ENCODE measurements at regions not wholly inside any gene's neighbourhood (a gene's known extent, or its start where the extent isn't known, plus 50 kb on each side); places are given as distances from the start of the nearest gene placed in this dataset.

DNA sequence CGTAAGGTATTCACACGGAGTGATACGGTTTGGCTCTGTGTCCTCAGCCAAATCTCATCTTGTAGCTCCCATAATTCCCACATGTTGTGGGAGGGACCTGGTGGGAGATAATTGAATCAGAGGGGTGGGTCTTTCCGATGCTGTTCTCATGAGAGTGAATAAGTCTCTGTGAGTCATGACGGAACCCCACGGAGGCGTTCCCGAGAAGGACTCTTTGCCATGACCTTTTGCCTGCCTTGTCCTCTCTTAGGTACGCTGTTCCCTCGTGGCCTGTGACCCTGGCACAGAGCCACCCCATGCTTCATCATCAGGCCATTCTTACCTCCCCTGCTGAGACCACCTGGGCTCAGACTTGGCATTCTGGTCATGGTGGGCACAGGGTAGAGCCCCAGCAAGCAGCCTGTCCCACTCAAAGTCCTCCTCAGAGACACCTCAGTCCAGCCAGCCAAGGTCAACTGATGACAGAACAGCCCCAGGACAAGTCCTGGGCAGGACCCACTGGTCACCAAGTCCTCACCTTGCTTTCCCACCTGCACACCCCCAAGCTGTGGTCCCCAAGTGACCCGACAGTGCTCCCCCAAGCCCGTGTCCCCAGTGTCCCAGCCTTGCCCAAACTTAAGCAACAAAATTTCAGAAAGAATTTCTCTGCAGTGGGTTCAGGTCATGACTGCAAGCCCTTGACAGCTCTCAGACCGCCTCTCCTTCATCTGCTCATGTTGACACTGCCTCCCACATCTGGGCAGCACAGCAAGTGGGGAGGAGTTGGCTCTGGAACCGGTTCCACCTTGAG lies 158.4 kb downstream of the ACTL8 start:
- Mint-ChIP-seq H3K36me3 (ENCODE audit: low read depth) (no peaks in the 10 kb centered on the region), H3K27ac (no peak overlapping the region), H3K4me3 (no peak overlapping the region), H3K4me1 (peaks cover 2% of the 10 kb centered on the region), H3K27me3 (peaks cover 78% of the 10 kb centered on the region)
- ATAC-seq (no peak), DNase-seq (no peak)
- H3K9me3 ChIP-seq (ENCODE audit: control insufficient read depth, low read length, poor library complexity, severe bottlenecking): no peaks in the 10 kb centered on the region

DNA sequence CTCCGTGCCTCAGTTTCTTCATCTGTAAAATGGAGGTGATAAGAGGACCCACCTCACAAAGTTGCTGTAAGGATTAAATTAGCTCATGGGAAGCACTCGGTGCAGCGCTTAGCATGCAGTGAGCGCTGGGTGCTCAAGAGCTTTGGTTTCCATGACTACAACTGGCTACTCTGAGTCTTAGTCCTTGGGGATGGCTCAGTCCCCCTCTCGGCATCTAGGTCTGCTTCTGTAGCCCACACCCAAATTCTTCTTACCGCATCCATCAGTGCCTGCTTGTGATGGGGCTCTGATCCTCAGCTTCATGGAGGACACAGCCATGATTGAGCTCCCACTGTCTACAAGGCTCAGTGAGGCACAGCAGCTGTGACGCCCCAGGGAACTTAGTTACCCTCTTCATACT lies 159.0 kb downstream of the ACTL8 start:
- ATAC-seq: no peak
- no peak overlapping the region for H3K27ac Mint-ChIP-seq
- H3K27me3 Mint-ChIP-seq: peaks cover 74% of the 10 kb centered on the region
- H3K4me3 Mint-ChIP-seq: no peak overlapping the region
- no peak for DNase-seq
- H3K9me3 ChIP-seq (ENCODE audit: control insufficient read depth, low read length, poor library complexity, severe bottlenecking): no peaks in the 10 kb centered on the region
- H3K36me3 Mint-ChIP-seq (ENCODE audit: low read depth): no peaks in the 10 kb centered on the region
- H3K4me1 Mint-ChIP-seq: peaks cover 2% of the 10 kb centered on the region

DNA sequence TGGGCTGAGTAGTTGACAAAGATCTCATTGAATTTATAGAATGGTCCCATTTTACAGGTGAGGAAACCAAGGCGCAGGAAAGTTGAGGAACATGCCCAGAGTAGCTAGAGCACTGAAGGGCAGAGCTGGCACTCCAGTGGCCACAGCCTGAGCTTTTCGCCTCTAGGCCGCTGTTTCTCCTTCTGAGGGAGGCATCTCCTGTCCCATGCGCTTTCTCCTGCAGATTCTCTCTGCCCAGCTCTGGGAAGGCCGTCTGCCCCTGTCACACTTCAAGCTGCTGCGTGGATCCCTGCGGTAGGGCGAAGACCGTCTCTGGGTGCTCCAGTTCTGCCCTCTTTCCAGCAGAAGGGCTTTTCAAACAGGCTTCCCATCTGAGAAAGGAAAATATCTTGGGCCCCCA lies 159.9 kb downstream of the ACTL8 start:
- Mint-ChIP-seq H3K27me3 (peaks cover 69% of the 10 kb centered on the region), H3K27ac (no peak overlapping the region), H3K4me1 (peaks cover 2% of the 10 kb centered on the region), H3K36me3 (ENCODE audit: low read depth) (no peaks in the 10 kb centered on the region), H3K4me3 (no peak overlapping the region)
- no peak for DNase-seq
- no peak for ATAC-seq
- H3K9me3 ChIP-seq (ENCODE audit: control insufficient read depth, low read length, poor library complexity, severe bottlenecking): no peaks in the 10 kb centered on the region

DNA sequence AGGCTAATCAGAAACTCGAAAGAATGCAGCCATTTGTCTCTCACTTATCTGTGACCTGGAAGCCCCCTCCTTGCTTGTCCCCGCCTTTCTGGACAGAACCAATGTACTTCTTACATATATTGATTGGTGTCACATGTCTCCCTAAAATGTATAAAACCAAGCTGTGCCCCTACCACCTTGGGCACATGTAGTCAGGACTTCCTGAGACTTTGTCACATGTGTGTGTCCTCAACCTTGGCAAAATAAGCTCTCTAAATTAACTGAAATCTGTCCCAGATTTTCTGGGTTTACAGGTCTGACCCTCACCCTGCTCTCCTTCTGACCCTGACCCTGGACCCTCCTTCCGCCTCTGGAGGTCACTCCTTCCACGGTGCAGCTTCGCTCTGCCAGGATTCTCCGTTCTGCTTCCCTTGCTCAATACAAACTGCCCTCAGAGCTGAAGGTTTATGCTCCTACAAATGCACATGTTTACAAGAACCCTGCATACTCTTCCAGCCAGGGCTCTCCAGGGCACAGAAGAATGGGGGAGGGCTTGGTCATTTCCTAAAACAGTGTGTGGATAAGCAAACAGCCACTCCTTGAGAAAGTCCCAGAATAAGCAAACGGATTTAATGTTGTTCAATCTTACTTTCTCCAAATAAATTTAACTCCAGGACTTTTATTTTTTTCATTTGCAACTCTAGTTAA lies 160.5 kb downstream of the ACTL8 start:
- Mint-ChIP-seq H3K4me1 (peaks cover 2% of the 10 kb centered on the region), H3K36me3 (ENCODE audit: low read depth) (no peaks in the 10 kb centered on the region), H3K27me3 (peaks cover 65% of the 10 kb centered on the region), H3K4me3 (no peak overlapping the region), H3K27ac (no peak overlapping the region)
- ATAC-seq: no peak
- H3K9me3 ChIP-seq (ENCODE audit: control insufficient read depth, low read length, poor library complexity, severe bottlenecking): no peaks in the 10 kb centered on the region
- no peak for DNase-seq

DNA sequence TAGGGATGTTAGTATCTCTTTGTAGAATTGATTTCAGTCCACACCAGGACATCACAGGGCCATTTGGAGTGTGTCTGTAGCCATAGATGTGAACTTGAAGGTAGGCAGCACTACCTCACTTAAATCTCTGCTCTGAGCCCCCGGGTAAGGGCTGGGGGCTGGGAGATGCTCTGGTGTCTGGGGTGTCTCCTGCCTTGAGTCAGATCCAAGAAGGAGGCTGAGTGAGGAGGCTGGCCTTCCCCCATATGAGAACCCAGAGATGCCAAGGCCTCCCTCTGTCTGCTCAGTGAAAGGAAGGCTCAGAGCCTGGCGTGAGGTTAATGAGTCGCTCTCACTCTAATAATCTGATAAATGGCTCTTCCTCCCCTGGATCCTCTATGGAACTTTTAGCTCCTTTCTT lies 161.6 kb downstream of the ACTL8 start:
- H3K9me3 ChIP-seq (ENCODE audit: control insufficient read depth, low read length, poor library complexity, severe bottlenecking): no peaks in the 10 kb centered on the region
- H3K27ac Mint-ChIP-seq: no peak overlapping the region
- no peaks in the 10 kb centered on the region for H3K36me3 Mint-ChIP-seq (ENCODE audit: low read depth)
- H3K27me3 Mint-ChIP-seq: peaks cover 66% of the 10 kb centered on the region
- ATAC-seq: no peak
- no peak for DNase-seq
- no peak overlapping the region for H3K4me3 Mint-ChIP-seq
- peaks cover 2% of the 10 kb centered on the region for H3K4me1 Mint-ChIP-seq

DNA sequence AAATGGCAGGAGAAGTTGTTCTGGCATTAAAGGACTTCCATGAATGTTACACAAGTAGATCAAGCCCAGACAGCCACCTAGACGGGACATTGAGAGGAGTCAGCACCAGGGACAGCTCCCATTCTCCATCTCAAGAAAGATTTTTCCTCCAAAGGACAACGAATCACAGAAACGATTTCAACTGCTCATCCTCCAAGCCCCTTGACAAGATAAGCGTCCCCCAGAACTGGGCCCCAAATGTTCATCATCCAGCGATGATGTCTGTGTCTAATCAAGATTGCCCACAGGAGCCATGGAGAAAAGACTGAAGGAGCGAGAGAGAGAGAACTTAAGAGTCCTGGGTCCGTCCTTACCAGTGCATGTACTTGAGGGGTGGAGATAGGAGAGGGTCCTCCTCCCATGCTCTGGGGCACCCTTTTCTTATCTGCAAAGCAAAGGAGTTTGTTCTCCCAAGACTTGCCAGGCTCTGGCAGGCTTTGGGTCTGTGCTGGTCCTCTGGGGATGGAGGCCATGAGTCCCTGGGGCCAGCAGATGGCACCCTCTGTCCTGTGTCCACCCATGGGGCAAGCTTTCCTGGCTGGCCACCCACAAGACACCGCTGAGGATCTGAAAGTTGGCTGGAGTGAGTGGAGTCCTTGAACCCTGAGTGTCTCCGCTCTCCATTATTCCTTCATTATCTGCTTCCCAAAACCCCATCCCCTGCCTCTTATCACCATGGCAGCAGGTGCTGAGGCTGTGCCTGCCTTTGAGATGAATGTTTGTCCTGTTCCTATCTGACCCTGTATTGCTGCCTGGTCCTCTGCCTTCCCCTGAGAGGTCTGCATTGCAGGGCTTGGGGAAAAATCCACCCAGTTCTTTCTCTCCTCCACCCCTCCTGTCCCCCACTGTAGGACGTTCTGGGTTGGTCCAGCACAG lies 164.6 kb downstream of the ACTL8 start:
- Mint-ChIP-seq H3K4me3 (no peak overlapping the region), H3K4me1 (no peaks in the 10 kb centered on the region), H3K36me3 (ENCODE audit: low read depth) (no peaks in the 10 kb centered on the region), H3K27ac (no peak overlapping the region), H3K27me3 (peaks cover 66% of the 10 kb centered on the region)
- no peak for DNase-seq
- no peak for ATAC-seq
- no peaks in the 10 kb centered on the region for H3K9me3 ChIP-seq (ENCODE audit: control insufficient read depth, low read length, poor library complexity, severe bottlenecking)

DNA sequence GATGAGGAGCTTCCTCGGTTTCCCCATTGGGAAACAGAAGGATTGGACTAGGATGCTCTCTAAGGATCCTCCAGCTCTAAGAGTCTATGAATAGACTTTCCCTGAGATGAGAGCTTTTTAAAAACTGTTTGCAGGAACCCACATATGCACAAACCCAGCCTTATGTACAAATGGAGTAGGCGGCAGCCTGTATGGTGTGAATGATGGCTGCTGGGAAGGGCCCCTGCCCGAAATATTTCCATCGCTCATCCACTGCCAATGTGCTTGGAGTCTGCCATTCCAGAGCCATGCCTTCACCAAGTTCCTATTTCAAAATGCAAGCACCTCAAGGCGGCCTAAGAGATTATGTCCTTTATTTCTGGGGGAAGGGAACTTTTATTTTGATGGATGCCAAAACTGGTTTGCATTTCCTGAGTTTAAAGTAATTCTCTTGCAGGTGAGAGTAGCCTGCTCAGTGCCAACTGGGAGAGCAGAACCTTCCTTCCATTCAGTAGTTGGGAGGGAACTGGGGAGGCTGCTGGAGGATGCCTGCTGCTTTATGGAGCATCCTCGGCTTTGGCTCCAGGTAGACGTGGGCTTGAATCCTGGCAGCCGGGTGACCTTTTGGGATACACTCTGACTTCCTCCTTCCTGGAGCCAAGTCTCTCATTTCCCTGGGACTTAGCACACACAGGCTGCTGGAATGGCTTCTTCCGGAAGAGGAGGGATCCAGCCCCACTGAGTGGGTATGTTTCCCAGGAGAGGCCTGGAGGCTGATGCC lies 165.9 kb downstream of the ACTL8 start:
- H3K27ac Mint-ChIP-seq: no peak overlapping the region
- no peaks in the 10 kb centered on the region for H3K9me3 ChIP-seq (ENCODE audit: control insufficient read depth, low read length, poor library complexity, severe bottlenecking)
- peaks cover 60% of the 10 kb centered on the region for H3K27me3 Mint-ChIP-seq
- no peak overlapping the region for H3K4me3 Mint-ChIP-seq
- no peak for DNase-seq
- no peaks in the 10 kb centered on the region for H3K36me3 Mint-ChIP-seq (ENCODE audit: low read depth)
- H3K4me1 Mint-ChIP-seq: no peaks in the 10 kb centered on the region
- ATAC-seq: no peak

DNA sequence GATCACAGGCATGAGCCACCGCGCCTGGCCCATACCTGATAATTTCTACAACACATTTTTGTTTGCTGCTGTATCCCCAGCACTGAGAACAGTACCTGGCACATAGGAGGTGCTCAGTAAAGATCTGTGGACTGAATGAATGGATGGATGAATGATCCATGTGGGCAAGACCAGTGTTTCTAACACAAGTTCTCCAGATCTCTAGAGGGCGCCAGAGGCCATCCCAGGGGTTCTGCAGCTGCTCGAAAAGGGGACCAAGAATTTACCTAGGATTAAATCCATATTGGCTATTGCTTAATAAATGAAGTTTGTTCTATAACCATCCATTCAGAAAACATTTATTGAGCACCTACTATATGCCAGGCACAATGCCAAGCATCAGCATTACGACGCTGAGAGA lies 167.7 kb downstream of the ACTL8 start:
- Mint-ChIP-seq H3K27me3 (peaks cover 59% of the 10 kb centered on the region), H3K4me3 (no peak overlapping the region), H3K4me1 (no peaks in the 10 kb centered on the region), H3K27ac (no peak overlapping the region), H3K36me3 (ENCODE audit: low read depth) (peaks cover 2% of the 10 kb centered on the region)
- ATAC-seq: no peak
- no peaks in the 10 kb centered on the region for H3K9me3 ChIP-seq (ENCODE audit: control insufficient read depth, low read length, poor library complexity, severe bottlenecking)
- DNase-seq: no peak

DNA sequence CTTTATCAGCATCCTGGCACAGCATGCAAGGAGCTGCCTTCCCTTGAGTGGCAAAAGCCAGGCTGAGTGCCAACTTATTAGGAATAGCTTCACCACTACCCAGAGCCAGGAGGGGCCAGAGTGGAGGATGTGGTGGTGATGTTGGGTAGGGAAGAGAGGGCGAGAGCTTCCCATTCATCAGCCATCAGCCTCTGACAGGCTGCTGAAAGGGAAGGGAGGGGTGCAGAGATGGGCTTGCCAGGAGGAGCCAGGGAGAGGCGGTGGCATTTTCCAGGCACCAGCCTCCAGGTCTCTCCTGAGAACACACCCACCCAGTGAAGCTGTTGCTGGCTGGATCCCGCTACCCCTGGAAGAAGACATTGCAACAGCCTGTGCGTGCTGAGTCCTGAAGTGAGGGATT lies 168.5 kb downstream of the ACTL8 start:
- Mint-ChIP-seq H3K4me3 (no peak overlapping the region), H3K36me3 (ENCODE audit: low read depth) (peaks cover 2% of the 10 kb centered on the region), H3K27ac (no peak overlapping the region), H3K27me3 (peaks cover 61% of the 10 kb centered on the region), H3K4me1 (no peaks in the 10 kb centered on the region)
- DNase-seq (no peak), ATAC-seq (no peak)
- no peaks in the 10 kb centered on the region for H3K9me3 ChIP-seq (ENCODE audit: control insufficient read depth, low read length, poor library complexity, severe bottlenecking)

DNA sequence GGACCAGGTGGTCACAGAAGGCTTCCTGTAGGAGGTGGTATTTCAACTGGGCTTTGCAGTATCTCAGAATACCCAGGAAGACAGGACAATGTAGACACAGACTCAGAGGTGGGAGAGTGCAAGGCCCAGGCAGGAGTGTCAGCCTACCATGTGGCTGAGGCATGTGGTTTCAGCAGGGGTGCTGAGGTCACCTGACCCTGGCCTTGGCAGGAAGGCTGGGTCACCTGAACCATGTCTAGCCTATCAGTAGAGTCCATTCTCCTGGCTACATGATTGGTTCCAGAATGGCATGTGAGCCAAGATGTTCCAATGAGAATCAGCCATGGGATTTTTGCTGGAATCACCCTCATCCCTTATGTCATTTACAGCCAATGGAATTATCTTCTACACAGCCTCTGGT lies 169.4 kb downstream of the ACTL8 start:
- peaks cover 61% of the 10 kb centered on the region for H3K27me3 Mint-ChIP-seq
- no peak overlapping the region for H3K27ac Mint-ChIP-seq
- DNase-seq: no peak

DNA sequence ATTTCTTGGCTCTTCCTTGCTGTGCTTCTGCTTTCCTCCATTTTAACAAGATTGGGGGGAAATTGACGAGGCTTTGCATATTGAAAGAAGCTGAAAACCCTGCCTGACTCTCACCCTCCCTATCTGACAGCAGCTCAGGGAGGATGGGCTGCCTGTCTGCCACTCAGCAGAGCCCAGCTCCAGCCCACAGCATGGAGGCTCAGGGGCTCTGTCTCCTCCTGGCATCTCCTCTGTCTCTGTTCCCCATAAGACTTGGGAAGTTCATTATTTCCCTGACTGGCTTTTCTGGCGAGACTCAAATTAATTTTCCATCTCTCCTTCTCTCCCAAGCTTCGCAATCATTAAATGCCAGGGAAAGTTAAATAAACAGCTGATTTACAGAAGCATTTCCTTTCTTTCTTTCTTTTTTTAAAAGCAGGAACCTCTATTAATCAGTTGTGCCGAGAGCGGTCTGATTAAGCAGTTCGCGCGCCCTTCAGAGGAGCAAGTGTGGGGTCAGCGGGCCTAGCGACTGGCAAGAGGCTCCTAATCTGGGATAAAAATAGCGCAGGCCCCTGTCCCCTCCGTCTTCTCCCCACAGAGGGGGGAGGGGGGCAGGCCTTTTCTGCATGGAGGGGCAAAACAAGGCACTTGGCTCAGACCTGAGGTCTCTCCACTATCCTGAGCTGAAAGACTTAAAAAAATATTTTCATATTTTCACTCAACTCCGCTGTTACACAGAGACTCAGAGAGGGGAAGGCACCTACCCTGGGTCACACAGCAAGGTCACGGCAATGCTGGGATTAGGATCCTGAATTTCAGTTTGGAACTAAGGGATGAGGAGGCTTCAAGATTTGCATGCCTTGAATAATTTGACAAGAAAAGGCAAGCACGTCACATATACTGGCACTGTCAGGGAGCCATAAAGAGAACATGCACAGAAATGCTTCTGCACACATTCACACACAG lies 170.4 kb downstream of the ACTL8 start:
- Mint-ChIP-seq H3K4me3 (no peak overlapping the region), H3K27ac (no peak overlapping the region), H3K4me1 (no peaks in the 10 kb centered on the region), H3K27me3 (peaks cover 64% of the 10 kb centered on the region), H3K36me3 (ENCODE audit: low read depth) (peaks cover 2% of the 10 kb centered on the region)
- H3K9me3 ChIP-seq (ENCODE audit: control insufficient read depth, low read length, poor library complexity, severe bottlenecking): no peaks in the 10 kb centered on the region
- no peak for ATAC-seq
- DNase-seq: no peak

More for the DNA sequence above, 169.4 kb downstream of the ACTL8 start:
- no peak overlapping the region for H3K4me3 Mint-ChIP-seq
- peaks cover 2% of the 10 kb centered on the region for H3K36me3 Mint-ChIP-seq (ENCODE audit: low read depth)
- no peaks in the 10 kb centered on the region for H3K9me3 ChIP-seq (ENCODE audit: control insufficient read depth, low read length, poor library complexity, severe bottlenecking)
- no peaks in the 10 kb centered on the region for H3K4me1 Mint-ChIP-seq
- no peak for ATAC-seq

DNA sequence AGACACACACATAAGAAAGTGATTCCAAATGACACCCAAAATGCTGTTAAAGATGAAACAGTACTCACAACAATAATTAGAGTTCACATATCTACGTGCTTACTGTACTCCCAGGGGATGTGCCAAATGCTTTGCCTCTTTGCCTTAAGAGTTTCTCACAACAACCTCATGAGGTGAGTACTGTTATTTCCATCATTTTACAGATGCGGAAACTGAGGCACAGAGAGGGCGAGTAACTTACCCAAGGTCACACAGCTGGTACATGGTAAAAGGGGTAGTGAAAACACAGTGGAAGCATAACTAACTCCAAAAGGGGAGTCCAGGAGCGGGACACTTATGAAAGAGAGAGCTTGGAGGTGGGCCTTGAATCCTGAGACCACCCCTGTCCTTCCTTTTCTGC lies 171.8 kb downstream of the ACTL8 start:
- Mint-ChIP-seq H3K4me3 (no peak overlapping the region), H3K36me3 (ENCODE audit: low read depth) (peaks cover 2% of the 10 kb centered on the region), H3K27me3 (peaks cover 63% of the 10 kb centered on the region), H3K4me1 (no peaks in the 10 kb centered on the region), H3K27ac (no peak overlapping the region)
- no peak for ATAC-seq
- no peaks in the 10 kb centered on the region for H3K9me3 ChIP-seq (ENCODE audit: control insufficient read depth, low read length, poor library complexity, severe bottlenecking)
- no peak for DNase-seq
